Neural progenitor cell (in vitro differentiated cells): ENCODE measurements at regions not wholly inside any gene's neighbourhood (a gene's known extent, or its start where the extent isn't known, plus 50 kb on each side); places are given as distances from the start of the nearest gene placed in this dataset.

ENCODE experiments used
- DNase-seq: peaks from one replicate; pipeline ENCODE4 v3.0.0-alpha.2; 2016; ENCODE audit warnings: low spot score
- H2AFZ ChIP-seq: fragments of 200-600 bp; sonication (generic); replicated peaks from 2 replicates; pipeline ENCODE4 v1.6.1; 2016; ENCODE audit warnings: antibody characterized with exemption
- H3F3A ChIP-seq: fragments of 200-600 bp; sonication (generic); 2 replicates; pipeline ENCODE4 v1.6.1; 2016; ENCODE audit warnings: antibody characterized with exemption, low read depth
- H3K27ac ChIP-seq: fragments of 200-600 bp; sonication (generic); 2 replicates; pipeline ENCODE4 v1.5.1; 2016; ENCODE audit warnings: mild to moderate bottlenecking
- H3K27me3 ChIP-seq: fragments of 200-600 bp; sonication (generic); 2 replicates; pipeline ENCODE4 v1.6.1; 2016; ENCODE audit warnings: mild to moderate bottlenecking, moderate library complexity
- H3K36me3 ChIP-seq: fragments of 200-600 bp; sonication (generic); 2 replicates; pipeline ENCODE4 v1.5.1; 2016
- H3K4me1 ChIP-seq: fragments of 200-600 bp; sonication (generic); 2 replicates; pipeline ENCODE4 v1.6.1; 2016; ENCODE audit warnings: mixed run types
- H3K4me2 ChIP-seq: fragments of 200-600 bp; sonication (generic); 2 replicates; pipeline ENCODE4 v1.6.1; 2016
- H3K4me3 ChIP-seq: fragments of 200-600 bp; sonication (generic); 2 replicates; pipeline ENCODE4 v1.5.1; 2016
- H3K79me2 ChIP-seq: fragments of 200-600 bp; sonication (generic); 2 replicates; pipeline ENCODE4 v1.6.1; 2016; ENCODE audit warnings: low read depth
- H3K9ac ChIP-seq: fragments of 200-600 bp; sonication (generic); 2 replicates; pipeline ENCODE4 v1.6.1; 2016
- H3K9me3 ChIP-seq: fragments of 200-600 bp; sonication (generic); 2 replicates; pipeline ENCODE4 v1.5.1; 2016; ENCODE audit warnings: low read depth
- H4K20me1 ChIP-seq: fragments of 200-600 bp; sonication (generic); 2 replicates; pipeline ENCODE4 v1.6.1; 2016; ENCODE audit warnings: low read depth
- H3K27ac Mint-ChIP-seq: 3 replicates; pipeline ENCODE4 v1.8.0; 2021; ENCODE audit warnings: mixed read lengths
- H3K27me3 Mint-ChIP-seq: 2 replicates; pipeline ENCODE4 v1.8.0; 2022; ENCODE audit warnings: low read depth, mild to moderate bottlenecking, inconsistent platforms, moderate library complexity, mixed read lengths; ENCODE audit not compliant: insufficient read depth
- H3K36me3 Mint-ChIP-seq: 3 replicates; pipeline ENCODE4 v1.8.0; 2021; ENCODE audit warnings: mixed read lengths
- H3K4me1 Mint-ChIP-seq: 3 replicates; pipeline ENCODE4 v1.8.0; 2021; ENCODE audit warnings: mixed read lengths
- H3K4me3 Mint-ChIP-seq: 3 replicates; pipeline ENCODE4 v1.8.0; 2021; ENCODE audit warnings: mild to moderate bottlenecking, moderate library complexity, mixed read lengths
- H3K9me3 Mint-ChIP-seq: 3 replicates; pipeline ENCODE4 v1.8.0; 2020; ENCODE audit warnings: mixed read lengths
- EZH2 ChIP-seq: fragments of 200-600 bp; sonication (generic); IDR thresholded peaks from 2 replicates; pipeline ENCODE4 v1.6.1; 2017; ENCODE audit warnings: antibody characterized with exemption, mild to moderate bottlenecking, moderate library complexity
- EZH2phosphoT487 ChIP-seq: fragments of 200-600 bp; sonication (generic); IDR thresholded peaks from 2 replicates; pipeline ENCODE4 v1.6.1; 2017; ENCODE audit warnings: antibody characterized with exemption
- TF ChIP-seq, protein P1 (sequence below): fragments of 200-600 bp; sonication (generic); IDR thresholded peaks from 2 replicates; pipeline ENCODE4 v1.5.1; 2017; ENCODE audit warnings: antibody characterized with exemption, mild to moderate bottlenecking

DNA sequence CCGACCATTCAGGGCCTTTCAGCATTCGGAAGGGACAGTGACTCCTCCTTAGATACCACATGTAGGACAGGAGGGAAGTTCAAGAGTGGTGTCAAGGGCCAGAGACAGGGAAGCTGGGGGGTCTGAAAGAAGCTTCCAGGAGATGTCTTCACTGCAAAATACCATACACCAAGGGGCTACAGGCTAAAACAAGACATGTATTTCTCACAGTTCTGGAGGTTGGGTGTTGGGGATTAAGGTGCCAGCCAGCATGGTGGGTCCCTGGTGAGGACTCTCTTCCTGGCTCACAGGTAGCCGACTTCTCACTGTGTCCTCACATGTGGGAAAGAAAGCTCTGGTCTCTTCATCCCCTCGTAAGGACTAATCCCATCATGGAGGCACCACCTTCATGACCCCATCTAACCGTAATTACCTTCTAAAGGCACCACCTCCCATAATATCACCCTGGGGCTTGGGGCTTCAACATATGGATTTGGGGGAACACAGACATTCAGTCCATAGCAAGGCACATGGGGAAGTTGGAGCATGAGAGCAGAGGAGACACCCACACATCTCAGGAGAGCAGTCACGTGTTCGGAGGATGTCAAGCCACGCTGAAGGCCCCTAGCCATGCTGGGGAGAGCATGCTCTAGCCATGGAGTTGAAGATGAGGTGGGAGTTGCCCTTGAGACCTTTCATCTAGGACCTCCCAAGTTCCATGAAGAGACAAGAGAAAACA is 73.9 kb upstream of the GDF10 start:
- Mint-ChIP-seq H3K9me3 (peaks cover 14% of the 10 kb centered on the region), H3K27me3 (peaks cover 9% of the 10 kb centered on the region), H3K36me3 (no peaks in the 10 kb centered on the region), H3K4me3 (no peak overlapping the region), H3K27ac (peak overlapping the region; percentile 82), H3K4me1 (peaks cover 4% of the 10 kb centered on the region)
- no peak for DNase-seq
- H3K9me3 ChIP-seq, result no peaks in the 10 kb centered on the region
- H3K4me3 ChIP-seq, result no peak overlapping the region
- no peaks in the 10 kb centered on the region for H3K79me2 ChIP-seq
- H3K36me3 ChIP-seq, result no peaks in the 10 kb centered on the region
- no peaks in the 10 kb centered on the region for H3K27me3 ChIP-seq
- no peaks in the 10 kb centered on the region for H4K20me1 ChIP-seq
- TF ChIP-seq EZH2phosphoT487, result no peak
- peaks cover 7% of the 10 kb centered on the region for H3K4me1 ChIP-seq
- H3K9ac ChIP-seq, result no peak overlapping the region
- H3K27ac ChIP-seq, result no peak overlapping the region
- H3F3A ChIP-seq, result no peaks in the 10 kb centered on the region
- H2AFZ ChIP-seq, result no peak overlapping the region
- no peak overlapping the region for H3K4me2 ChIP-seq

DNA sequence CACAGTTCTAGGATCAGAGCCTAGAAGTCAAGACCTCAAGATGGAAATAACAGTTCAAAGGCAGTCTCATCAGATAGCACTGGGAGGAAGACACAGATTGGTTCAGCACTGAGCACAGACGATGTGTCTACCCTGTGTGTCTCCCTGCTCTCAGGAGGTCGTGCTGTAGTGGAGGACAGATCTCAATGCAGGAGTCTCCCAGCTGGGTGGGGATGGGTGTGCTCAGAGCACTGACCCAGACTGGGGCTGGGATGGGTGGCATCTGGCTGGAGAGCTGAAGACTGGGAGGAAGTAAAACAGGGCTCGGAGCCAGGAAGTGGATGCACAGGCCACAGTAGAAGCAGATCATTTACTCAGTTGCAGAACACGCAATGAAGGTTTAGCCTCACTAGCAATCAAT is 69.5 kb upstream of the GDF10 start:
- Histone ChIP-seq H3K27ac (no peak overlapping the region), H3K9me3 (no peaks in the 10 kb centered on the region), H3K79me2 (no peaks in the 10 kb centered on the region), H3K9ac (no peak overlapping the region), H3K27me3 (no peaks in the 10 kb centered on the region), H2AFZ (no peak overlapping the region), H3F3A (no peaks in the 10 kb centered on the region), H4K20me1 (no peaks in the 10 kb centered on the region), H3K4me2 (no peak overlapping the region), H3K4me1 (no peaks in the 10 kb centered on the region), H3K36me3 (no peaks in the 10 kb centered on the region), H3K4me3 (no peak overlapping the region)
- Mint-ChIP-seq H3K36me3 (no peaks in the 10 kb centered on the region), H3K4me3 (no peak overlapping the region), H3K4me1 (no peaks in the 10 kb centered on the region), H3K27me3 (peaks cover 6% of the 10 kb centered on the region), H3K9me3 (peaks cover 14% of the 10 kb centered on the region), H3K27ac (no peak overlapping the region)
- no peak for DNase-seq
- TF ChIP-seq EZH2, result no peak
- TF ChIP-seq EZH2phosphoT487, result no peak
- TF ChIP-seq, protein P1, sequence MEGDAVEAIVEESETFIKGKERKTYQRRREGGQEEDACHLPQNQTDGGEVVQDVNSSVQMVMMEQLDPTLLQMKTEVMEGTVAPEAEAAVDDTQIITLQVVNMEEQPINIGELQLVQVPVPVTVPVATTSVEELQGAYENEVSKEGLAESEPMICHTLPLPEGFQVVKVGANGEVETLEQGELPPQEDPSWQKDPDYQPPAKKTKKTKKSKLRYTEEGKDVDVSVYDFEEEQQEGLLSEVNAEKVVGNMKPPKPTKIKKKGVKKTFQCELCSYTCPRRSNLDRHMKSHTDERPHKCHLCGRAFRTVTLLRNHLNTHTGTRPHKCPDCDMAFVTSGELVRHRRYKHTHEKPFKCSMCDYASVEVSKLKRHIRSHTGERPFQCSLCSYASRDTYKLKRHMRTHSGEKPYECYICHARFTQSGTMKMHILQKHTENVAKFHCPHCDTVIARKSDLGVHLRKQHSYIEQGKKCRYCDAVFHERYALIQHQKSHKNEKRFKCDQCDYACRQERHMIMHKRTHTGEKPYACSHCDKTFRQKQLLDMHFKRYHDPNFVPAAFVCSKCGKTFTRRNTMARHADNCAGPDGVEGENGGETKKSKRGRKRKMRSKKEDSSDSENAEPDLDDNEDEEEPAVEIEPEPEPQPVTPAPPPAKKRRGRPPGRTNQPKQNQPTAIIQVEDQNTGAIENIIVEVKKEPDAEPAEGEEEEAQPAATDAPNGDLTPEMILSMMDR, result no peak

DNA sequence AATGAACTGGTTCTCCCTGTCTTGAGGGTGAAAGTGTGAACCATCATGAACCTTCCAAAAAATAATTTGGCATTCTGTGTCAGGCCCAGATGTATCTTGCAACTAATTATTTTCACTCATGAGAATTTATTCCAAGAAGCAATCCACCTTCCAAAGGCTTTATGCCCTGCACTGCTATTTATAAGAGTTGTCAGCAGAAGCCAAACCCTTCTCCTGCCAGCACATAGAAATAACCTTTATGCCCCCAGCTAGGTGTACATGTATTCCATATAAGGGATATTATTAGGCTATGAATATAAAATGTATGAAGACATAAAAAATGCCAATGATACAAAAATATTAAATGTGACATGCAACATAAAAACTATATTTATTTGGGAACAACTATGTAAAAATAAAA is 69.0 kb upstream of the GDF10 start:
- Histone ChIP-seq H3K79me2 (no peaks in the 10 kb centered on the region), H3K9ac (no peak overlapping the region), H3K4me3 (no peak overlapping the region), H3K4me2 (no peak overlapping the region), H2AFZ (no peak overlapping the region), H4K20me1 (no peaks in the 10 kb centered on the region), H3K9me3 (no peaks in the 10 kb centered on the region), H3K27me3 (no peaks in the 10 kb centered on the region), H3K4me1 (no peaks in the 10 kb centered on the region), H3K36me3 (no peaks in the 10 kb centered on the region), H3K27ac (no peak overlapping the region), H3F3A (no peaks in the 10 kb centered on the region)
- Mint-ChIP-seq H3K36me3 (no peaks in the 10 kb centered on the region), H3K9me3 (peaks cover 14% of the 10 kb centered on the region), H3K27me3 (peaks cover 4% of the 10 kb centered on the region), H3K27ac (no peak overlapping the region), H3K4me1 (no peaks in the 10 kb centered on the region), H3K4me3 (no peak overlapping the region)
- no peak for DNase-seq
- TF ChIP-seq, protein P1, result no peak
- TF ChIP-seq EZH2phosphoT487, result no peak
- no peak for TF ChIP-seq EZH2

DNA sequence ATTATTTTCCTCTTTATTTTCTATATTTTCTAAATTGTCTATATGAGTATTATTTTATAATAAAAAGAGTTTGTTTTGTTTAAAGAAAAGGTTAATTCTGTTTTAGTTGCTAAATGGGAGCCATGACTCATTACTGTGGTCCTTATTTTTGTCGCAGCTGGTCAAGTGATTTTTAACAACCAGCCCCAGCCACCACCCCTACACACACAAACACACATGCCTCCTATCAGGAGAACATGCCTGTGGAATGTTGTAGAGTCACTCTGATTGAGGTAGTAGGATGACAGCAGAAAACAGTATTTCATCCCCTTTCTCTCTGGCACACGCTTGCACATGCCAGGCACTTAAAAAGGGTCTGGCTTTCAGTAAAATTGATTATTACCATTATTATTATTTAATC is 68.6 kb upstream of the GDF10 start:
- Mint-ChIP-seq H3K36me3 (no peaks in the 10 kb centered on the region), H3K27ac (no peak overlapping the region), H3K4me3 (no peak overlapping the region), H3K4me1 (no peaks in the 10 kb centered on the region), H3K9me3 (peaks cover 13% of the 10 kb centered on the region), H3K27me3 (no peaks in the 10 kb centered on the region)
- TF ChIP-seq EZH2phosphoT487, result no peak
- no peak overlapping the region for H3K9ac ChIP-seq
- H3K4me2 ChIP-seq, result no peak overlapping the region
- no peak overlapping the region for H3K4me3 ChIP-seq
- no peaks in the 10 kb centered on the region for H3K9me3 ChIP-seq
- H2AFZ ChIP-seq, result no peak overlapping the region
- no peaks in the 10 kb centered on the region for H3K79me2 ChIP-seq
- DNase-seq, result no peak
- no peaks in the 10 kb centered on the region for H4K20me1 ChIP-seq
- H3F3A ChIP-seq, result no peaks in the 10 kb centered on the region
- no peak overlapping the region for H3K27ac ChIP-seq
- no peaks in the 10 kb centered on the region for H3K36me3 ChIP-seq
- no peaks in the 10 kb centered on the region for H3K4me1 ChIP-seq
- no peaks in the 10 kb centered on the region for H3K27me3 ChIP-seq
